Neuronal stem cell (in vitro differentiated cells): ENCODE measurements at regions not wholly inside any gene's neighbourhood (a gene's known extent, or its start where the extent isn't known, plus 50 kb on each side); places are given as distances from the start of the nearest gene placed in this dataset.
A peak's percentile ranks its signal among the peaks of the same experiment; 100 is the strongest.

Source experiments
- DNase-seq: peaks from one replicate; pipeline ENCODE4 v3.0.0-alpha.2; 2013; ENCODE audit warnings: low spot score
- H2AFZ ChIP-seq: one replicate; pipeline ENCODE4 v1.6.1; 2013; ENCODE audit warnings: mild to moderate bottlenecking, low read length, inconsistent platforms
- H2AK5ac ChIP-seq: 2 replicates; pipeline ENCODE4 v1.6.1; 2013; ENCODE audit warnings: low read depth, mild to moderate bottlenecking, inconsistent platforms, low read length, moderate library complexity, mixed read lengths
- H2BK120ac ChIP-seq: 2 replicates; pipeline ENCODE4 v1.6.1; 2013; ENCODE audit warnings: low read depth, mild to moderate bottlenecking, inconsistent platforms, low read length, moderate library complexity, mixed read lengths
- H2BK12ac ChIP-seq: one replicate; pipeline ENCODE4 v1.6.1; 2013; ENCODE audit warnings: low read length, inconsistent platforms
- H2BK15ac ChIP-seq: 2 replicates; pipeline ENCODE4 v1.6.1; 2013; ENCODE audit warnings: mild to moderate bottlenecking, low read length, inconsistent platforms, mixed read lengths
- H2BK5ac ChIP-seq: one replicate; pipeline ENCODE4 v1.6.1; 2013; ENCODE audit warnings: inconsistent platforms, mild to moderate bottlenecking, low read length, moderate library complexity
- H3K14ac ChIP-seq: one replicate; pipeline ENCODE4 v1.6.1; 2013; ENCODE audit warnings: low read length, inconsistent platforms
- H3K18ac ChIP-seq: 2 replicates; pipeline ENCODE4 v1.6.1; 2013; ENCODE audit warnings: low read length, inconsistent platforms
- H3K23ac ChIP-seq: 2 replicates; pipeline ENCODE4 v1.6.1; 2013; ENCODE audit warnings: low read depth, mild to moderate bottlenecking, mixed read lengths, low read length, inconsistent platforms; ENCODE audit not compliant: poor library complexity
- H3K27ac ChIP-seq: replicated peaks from 3 replicates; pipeline ENCODE4 v1.5.1; 2013; ENCODE audit warnings: low read length, inconsistent platforms
- H3K27me3 ChIP-seq, 3 experiments: 2 replicates each; pipeline ENCODE4 v1.6.1; 2013; ENCODE audit warnings: low read length in 3 of 3, mild to moderate bottlenecking in 2 of 3, inconsistent platforms in 1 of 3, low read depth in 1 of 3, mixed read lengths in 1 of 3, moderate library complexity in 1 of 3; ENCODE audit not compliant: control insufficient read depth in 3 of 3, insufficient read depth in 3 of 3
- H3K36me3 ChIP-seq, 2 donors: replicated peaks in 1 of 2; 2 replicates each; pipeline ENCODE4 v1.6.1; 2013; ENCODE audit warnings: low read length in 2 of 2; ENCODE audit not compliant: control insufficient read depth in 2 of 2, insufficient read depth in 2 of 2
- H3K4ac ChIP-seq: 2 replicates; pipeline ENCODE4 v1.6.1; 2013; ENCODE audit warnings: inconsistent platforms, mild to moderate bottlenecking, low read length, moderate library complexity
- H3K4me1 ChIP-seq, 2 donors: 1 replicate in 1 of 2; 2 replicates in 1 of 2; pipeline ENCODE4 v1.6.1; 2013; ENCODE audit warnings: low read length in 2 of 2, low read depth in 1 of 2; ENCODE audit not compliant: control insufficient read depth in 2 of 2, insufficient read depth in 1 of 2
- H3K4me2 ChIP-seq: one replicate; pipeline ENCODE4 v1.6.1; 2013; ENCODE audit warnings: mild to moderate bottlenecking, low read length, inconsistent platforms; ENCODE audit not compliant: insufficient read depth, poor library complexity, severe bottlenecking
- H3K4me3 ChIP-seq, 2 donors: 2 replicates each; pipeline ENCODE4 v1.5.1; 2013; ENCODE audit warnings: low read length in 2 of 2, mild to moderate bottlenecking in 2 of 2, inconsistent platforms in 1 of 2, moderate library complexity in 1 of 2
- H3K79me1 ChIP-seq: one replicate; pipeline ENCODE4 v1.6.1; 2013; ENCODE audit warnings: low read depth, mild to moderate bottlenecking, inconsistent platforms, low read length, moderate library complexity
- H3K9ac ChIP-seq: one replicate; pipeline ENCODE4 v1.6.1; 2013; ENCODE audit warnings: mild to moderate bottlenecking, low read depth, low read length, inconsistent platforms; ENCODE audit not compliant: poor library complexity
- H3K9me3 ChIP-seq, 2 donors: replicated peaks in 1 of 2; 2 replicates each; pipeline versions ENCODE3 to v1.6.1; 2013; ENCODE audit warnings: low read length in 2 of 2, mild to moderate bottlenecking in 2 of 2, inconsistent platforms in 1 of 2, low read depth in 1 of 2, mixed read lengths in 1 of 2, moderate library complexity in 1 of 2; ENCODE audit not compliant: control insufficient read depth in 2 of 2, insufficient read depth in 1 of 2
- H4K8ac ChIP-seq: one replicate; pipeline ENCODE4 v1.6.1; 2013; ENCODE audit warnings: low read depth, mild to moderate bottlenecking, inconsistent platforms, low read length, moderate library complexity
- H4K91ac ChIP-seq: one replicate; pipeline ENCODE4 v1.6.1; 2013; ENCODE audit warnings: low read length, low read depth, mild to moderate bottlenecking, inconsistent platforms; ENCODE audit not compliant: poor library complexity
- WGBS, 2 donors: extraction: QIAGEN DNeasy Blood & Tissue Kit; methylation state at CpG; one replicate each; pipeline ENCODE4 v1.1.7; 2013; ENCODE audit warnings: missing lambda C conversion rate in 2 of 2, mixed read lengths in 1 of 2; ENCODE audit not compliant: insufficient read length in 2 of 2, insufficient replicate concordance in 1 of 2; ENCODE audit errors: extremely low coverage in 2 of 2; 5-methylcytosine and 5-hydroxymethylcytosine counted together

DNA sequence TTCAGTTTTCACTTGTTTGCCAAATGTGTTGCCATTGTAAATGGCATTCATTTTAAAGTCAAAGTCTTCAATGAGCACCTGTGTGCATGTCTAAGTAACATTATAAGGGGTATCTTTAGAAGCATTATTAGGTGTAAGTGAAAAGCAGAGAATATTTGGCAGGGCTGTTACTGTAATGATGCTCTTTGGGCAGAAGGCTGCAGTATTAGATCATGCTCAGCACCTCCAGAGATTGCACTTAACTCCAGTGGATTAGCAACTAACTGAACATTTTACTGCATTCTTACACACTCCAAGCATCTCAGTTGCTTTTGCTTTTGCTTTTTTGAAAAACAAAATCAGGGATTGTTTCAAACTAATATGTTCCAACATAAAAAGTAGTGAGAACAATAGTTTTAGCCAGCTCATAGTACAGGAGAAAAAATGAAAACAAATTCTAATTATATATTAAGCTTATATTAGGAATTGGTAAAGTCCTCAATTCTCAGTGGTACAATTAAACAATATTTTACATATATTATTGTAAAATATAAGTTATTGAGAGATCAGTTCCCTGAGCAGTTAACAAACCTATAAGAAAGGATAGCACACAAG is 1740.9 kb upstream of the CDH9 start:
- no peak overlapping the region for H2AK5ac ChIP-seq
- H4K8ac ChIP-seq = no peak overlapping the region
- H3K9me3 ChIP-seq = no peaks in the 10 kb centered on the region
- H3K4me3 ChIP-seq = no peak overlapping the region
- no peak overlapping the region for H4K91ac ChIP-seq
- H3K79me1 ChIP-seq = no peaks in the 10 kb centered on the region
- no peak overlapping the region for H3K23ac ChIP-seq
- no peaks in the 10 kb centered on the region for H3K36me3 ChIP-seq
- no peak overlapping the region for H2BK15ac ChIP-seq
- no peak overlapping the region for H2AFZ ChIP-seq
- no peak for DNase-seq
- no peak overlapping the region for H3K27ac ChIP-seq
- no peak overlapping the region for H3K4me2 ChIP-seq
- no peak overlapping the region for H2BK120ac ChIP-seq
- no peak overlapping the region for H3K9ac ChIP-seq
- H3K4ac ChIP-seq = no peak overlapping the region
- no peaks in the 10 kb centered on the region for H3K4me1 ChIP-seq
- no peak overlapping the region for H2BK12ac ChIP-seq
- no peak overlapping the region for H2BK5ac ChIP-seq
- peaks cover 0 to 2% (median 0%) of the 10 kb centered on the region in 3 experiments for H3K27me3 ChIP-seq
- H3K18ac ChIP-seq = no peak overlapping the region
- no peak overlapping the region for H3K14ac ChIP-seq

DNA sequence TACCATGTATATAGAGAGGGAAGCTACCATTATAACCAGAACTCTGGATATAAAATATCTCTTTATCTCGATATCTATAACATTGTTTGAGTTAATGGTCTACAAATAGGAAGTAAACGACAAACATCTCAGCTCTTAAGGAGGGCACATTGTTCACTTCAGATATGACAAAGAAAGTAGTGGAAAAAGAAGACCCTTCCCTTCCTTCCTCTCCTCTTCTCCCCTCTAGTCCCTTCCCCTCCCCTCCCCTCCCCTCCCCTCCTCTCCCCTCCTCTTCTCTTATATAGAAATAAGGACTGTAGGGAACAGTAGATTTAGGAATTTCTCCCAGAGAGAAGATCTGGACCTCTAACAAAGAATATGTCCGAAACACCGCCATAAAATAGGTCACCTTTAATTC is 1731.9 kb upstream of the CDH9 start:
- no peak overlapping the region for H2BK15ac ChIP-seq
- no peaks in the 10 kb centered on the region for H3K4me1 ChIP-seq
- WGBS, 2 donors = no CpG with 5 or more reads among the region's 4 CpGs
- H2BK120ac ChIP-seq = no peak overlapping the region
- no peak overlapping the region for H2AK5ac ChIP-seq
- H3K27ac ChIP-seq = no peak overlapping the region
- H4K91ac ChIP-seq = no peak overlapping the region
- H4K8ac ChIP-seq = no peak overlapping the region
- H3K79me1 ChIP-seq = no peaks in the 10 kb centered on the region
- H3K9me3 ChIP-seq = no peaks in the 10 kb centered on the region
- no peak overlapping the region for H3K4me3 ChIP-seq
- no peak for DNase-seq
- H3K36me3 ChIP-seq = no peaks in the 10 kb centered on the region
- no peak overlapping the region for H3K14ac ChIP-seq
- no peak overlapping the region for H2AFZ ChIP-seq
- no peak overlapping the region for H3K18ac ChIP-seq
- H3K9ac ChIP-seq = no peak overlapping the region
- H3K4me2 ChIP-seq = no peak overlapping the region
- no peak overlapping the region for H3K4ac ChIP-seq
- no peak overlapping the region for H2BK5ac ChIP-seq
- no peak overlapping the region for H3K23ac ChIP-seq
- H3K27me3 ChIP-seq = no peaks in the 10 kb centered on the region
- H2BK12ac ChIP-seq = no peak overlapping the region

- Histone ChIP-seq H2BK15ac (no peak overlapping the region), H3K27me3 (no peaks in the 10 kb centered on the region), H3K36me3 (no peaks in the 10 kb centered on the region), H4K91ac (no peak overlapping the region), H3K4ac (no peak overlapping the region), H3K9me3 (peaks cover 0 to 2% of the 10 kb centered on the region in 2 donors), H2BK5ac (no peak overlapping the region), H3K9ac (no peak overlapping the region), H2AFZ (no peak overlapping the region), H3K4me3 (no peak overlapping the region), H3K79me1 (no peaks in the 10 kb centered on the region), H3K23ac (no peak overlapping the region), H2AK5ac (no peak overlapping the region), H2BK12ac (no peak overlapping the region), H3K4me1 (no peaks in the 10 kb centered on the region), H3K27ac (no peak overlapping the region), H3K14ac (no peak overlapping the region), H3K18ac (no peak overlapping the region), H3K4me2 (no peak overlapping the region), H2BK120ac (no peak overlapping the region), H4K8ac (no peak overlapping the region)
- no CpG with 5 or more reads among the region's 2 CpGs for WGBS, 2 donors
- peak; percentile 24 for DNase-seq
These were observed 1728.3 kb upstream of the CDH9 start for GRCh38 chr5:28766565-28767158.

- Histone ChIP-seq H3K9me3 (peaks cover 0 to 3% of the 10 kb centered on the region in 2 donors), H2BK120ac (no peak overlapping the region), H3K79me1 (no peaks in the 10 kb centered on the region), H4K91ac (no peak overlapping the region), H3K4me1 (no peaks in the 10 kb centered on the region), H2AK5ac (no peak overlapping the region), H2BK12ac (no peak overlapping the region), H3K4me3 (no peak overlapping the region), H3K36me3 (no peaks in the 10 kb centered on the region), H3K9ac (no peak overlapping the region), H3K23ac (no peak overlapping the region), H3K14ac (no peak overlapping the region), H4K8ac (no peak overlapping the region), H3K4ac (no peak overlapping the region), H2BK15ac (no peak overlapping the region), H3K4me2 (no peak overlapping the region), H3K18ac (no peak overlapping the region), H2AFZ (no peak overlapping the region), H2BK5ac (no peak overlapping the region), H3K27ac (no peak overlapping the region), H3K27me3 (no peaks in the 10 kb centered on the region)
- no peak for DNase-seq
- no CpG with 5 or more reads among the region's 4 CpGs for WGBS, 2 donors
These were observed 1713.0 kb upstream of the CDH9 start for GRCh38 chr5:28751396-28751795.
